HG03575 (cell line): ENCODE measurements at regions not wholly inside any gene's neighbourhood (a gene's known extent, or its start where the extent isn't known, plus 50 kb on each side); places are given as distances from the start of the nearest gene placed in this dataset.

Experiments
- ATAC-seq: cut with Tn5 transposase; IDR thresholded peaks from one replicate; pipeline ENCODE4 v1.9.1; 2021; ENCODE audit not compliant: unreplicated experiment, insufficient number of reproducible peaks, low FRiP score; ENCODE audit errors: extremely low read depth

- no peak for ATAC-seq
These were observed 371.1 kb downstream of the TXNL1 start for GRCh38 chr18:56267334-56267733.

GRCh38 chr18:56258178-56258577 is 380.2 kb downstream of the TXNL1 start:
- no peak for ATAC-seq

- ATAC-seq, result peak; percentile 80
These were observed 381.2 kb downstream of the TXNL1 start for GRCh38 chr18:56257205-56257604.

- no peak for ATAC-seq
These were observed 381.7 kb downstream of the TXNL1 start for GRCh38 chr18:56256659-56257058.

GRCh38 chr18:56255381-56255780 is 383.0 kb downstream of the TXNL1 start:
- ATAC-seq, result no peak

GRCh38 chr18:56252456-56252855 is 385.9 kb downstream of the TXNL1 start:
- no peak for ATAC-seq

GRCh38 chr18:56248610-56249235 is 389.7 kb downstream of the TXNL1 start:
- peak; percentile 92 for ATAC-seq

GRCh38 chr18:56246916-56247315 is 391.5 kb downstream of the TXNL1 start:
- no peak for ATAC-seq

- no peak for ATAC-seq
These were observed 392.4 kb downstream of the TXNL1 start for GRCh38 chr18:56245866-56246580.

- ATAC-seq, result no peak
These were observed 398.0 kb downstream of the TXNL1 start for GRCh38 chr18:56240405-56240804.

- ATAC-seq, result no peak
These were observed 399.8 kb downstream of the TXNL1 start for GRCh38 chr18:56238576-56238975.

GRCh38 chr18:56235481-56236013 is 402.8 kb downstream of the TXNL1 start:
- no peak for ATAC-seq

- ATAC-seq, result no peak
These were observed 403.3 kb downstream of the TXNL1 start for GRCh38 chr18:56235071-56235470.

GRCh38 chr18:56233595-56233994 is 404.8 kb downstream of the TXNL1 start:
- no peak for ATAC-seq

GRCh38 chr18:56226025-56226424 is 412.4 kb downstream of the TXNL1 start:
- ATAC-seq, result no peak

GRCh38 chr18:56224669-56225561 is 413.5 kb downstream of the TXNL1 start:
- ATAC-seq, result no peak

- ATAC-seq, result no peak
These were observed 417.0 kb downstream of the TXNL1 start for GRCh38 chr18:56221195-56222065.

GRCh38 chr18:56217406-56217805 is 421.0 kb downstream of the TXNL1 start:
- no peak for ATAC-seq

GRCh38 chr18:56214706-56215105 is 423.7 kb downstream of the TXNL1 start:
- ATAC-seq, result no peak
